Suppressor macrophage (primary cell): ENCODE measurements at regions not wholly inside any gene's neighbourhood (a gene's known extent, or its start where the extent isn't known, plus 50 kb on each side); places are given as distances from the start of the nearest gene placed in this dataset.

Experiments used
- DNase-seq, 4 experiments: peaks; one replicate each; pipeline ENCODE4 v3.0.0-alpha.2; 2020 to 2022

DNA sequence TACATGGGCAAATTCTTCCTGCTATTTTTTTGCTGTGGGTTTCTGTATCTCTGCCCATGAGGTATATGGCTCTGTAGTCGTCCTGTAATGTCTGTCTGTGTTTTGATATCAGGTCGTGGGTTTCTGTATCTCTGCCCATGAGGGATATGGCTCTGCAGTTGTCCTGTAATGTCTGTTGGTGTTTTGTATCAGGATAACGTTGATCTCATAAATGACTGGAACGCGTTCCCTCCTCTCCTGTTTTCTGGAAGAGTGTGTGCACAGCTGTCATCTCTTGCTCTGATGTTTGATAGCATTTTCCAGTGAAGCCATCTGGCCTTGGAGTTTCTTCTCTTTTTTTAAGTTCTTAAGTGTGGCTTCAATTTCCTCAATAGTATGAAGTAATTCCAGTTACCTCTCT, 57.2 kb downstream of the SOX1 start:
- DNase-seq, result no peak

DNA sequence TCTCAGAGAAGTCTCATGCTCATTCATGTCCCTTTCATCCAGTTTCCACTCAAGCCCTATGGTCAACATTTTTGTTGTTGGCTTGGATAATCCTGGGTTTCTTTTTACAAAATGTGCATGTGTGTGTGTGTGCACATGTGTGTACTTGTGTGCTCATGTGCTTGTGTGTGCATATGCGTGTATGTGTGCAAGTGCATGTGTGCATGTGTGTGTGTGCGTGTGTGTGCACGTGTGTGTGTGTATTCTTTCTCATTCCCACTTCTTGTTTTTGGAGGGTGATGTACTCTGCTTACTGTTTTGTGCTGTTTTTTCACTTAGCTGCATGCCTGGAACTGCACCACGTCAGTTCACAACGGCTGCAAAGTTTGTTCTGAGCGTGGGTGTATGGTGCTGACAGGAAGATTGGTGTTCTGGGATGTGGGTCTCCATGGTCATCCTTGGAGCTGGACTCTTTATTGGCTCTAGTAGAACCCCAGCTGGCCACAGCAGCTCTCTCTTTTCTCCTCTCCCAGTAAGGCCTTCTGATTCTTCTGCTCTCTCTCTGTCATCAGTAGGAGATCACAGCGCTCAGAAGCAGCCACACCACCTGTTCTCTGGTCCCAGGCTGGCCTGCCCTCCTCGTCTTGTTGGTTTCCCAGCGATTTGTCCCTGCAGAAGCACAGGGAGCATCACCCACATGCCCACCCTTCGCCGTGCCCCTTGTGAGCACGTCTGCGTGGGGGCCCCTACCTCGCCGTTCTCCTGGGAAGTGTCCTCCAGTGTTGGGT, 60.8 kb downstream of the SOX1 start:
- DNase-seq, result no peak

DNA sequence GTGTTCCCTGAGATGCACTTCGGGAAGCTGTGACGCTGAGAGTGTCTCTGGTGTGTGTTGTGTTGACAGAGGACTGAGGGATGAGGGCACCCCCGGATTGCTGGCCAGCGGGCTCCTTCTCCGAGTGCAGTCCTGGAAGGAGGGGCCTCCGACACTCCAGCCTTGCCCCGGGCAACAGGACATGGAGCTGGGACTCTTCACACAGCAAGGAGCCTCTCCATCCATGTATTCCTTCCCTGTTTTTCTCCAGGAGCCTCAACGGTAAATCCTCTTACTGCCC, 61.3 kb downstream of the SOX1 start:
- no peak for DNase-seq

DNA sequence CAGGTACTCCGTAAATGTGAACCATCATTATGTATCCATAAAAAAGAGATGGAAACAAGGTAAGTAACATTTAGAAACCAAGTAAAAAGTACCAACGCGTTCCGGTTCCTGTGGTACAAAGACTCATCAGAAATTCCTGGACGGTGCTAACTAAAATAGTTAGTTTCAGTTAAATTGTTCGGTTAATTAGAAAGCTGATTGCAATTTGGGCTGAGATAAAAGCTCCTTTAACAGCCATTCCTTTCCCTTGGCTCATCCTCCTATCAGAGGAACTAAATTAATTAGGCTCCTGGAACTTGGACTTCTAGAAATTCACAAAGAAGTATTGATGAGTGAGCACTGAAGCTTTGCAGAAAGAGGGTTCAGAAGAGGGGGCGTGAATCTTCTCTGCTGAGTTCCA, 63.5 kb downstream of the SOX1 start:
- no peak for DNase-seq

DNA sequence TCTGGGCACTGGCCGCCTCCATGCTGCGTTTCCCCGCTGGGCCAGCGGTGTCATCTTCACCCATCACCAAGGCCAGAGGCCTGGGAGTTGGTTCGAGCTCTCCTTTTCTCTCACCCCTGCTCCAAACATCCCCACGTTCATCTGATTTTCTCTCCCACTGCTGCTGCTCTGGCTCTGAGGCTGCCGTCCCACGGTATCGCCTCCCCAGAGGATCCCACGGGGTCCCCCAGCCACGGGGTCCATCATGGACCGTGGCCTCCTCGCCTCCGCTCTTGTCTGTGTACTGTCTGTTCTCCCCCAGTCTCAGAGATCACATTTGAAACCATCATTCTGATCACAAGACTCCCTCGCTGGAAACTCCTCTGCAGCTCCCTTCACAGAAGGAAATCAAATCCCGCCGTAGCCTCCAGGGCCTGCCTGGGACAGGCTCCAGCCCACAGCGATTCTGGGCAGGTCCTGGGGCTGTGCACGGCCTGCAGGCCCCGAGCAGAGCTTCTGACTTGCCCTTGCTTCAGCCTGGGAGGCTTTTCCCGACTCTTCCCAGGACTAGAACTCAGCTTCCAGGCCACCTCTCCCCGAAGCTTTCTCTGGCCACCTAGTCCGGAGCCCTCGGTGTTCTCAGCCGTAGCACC, 64.2 kb downstream of the SOX1 start:
- DNase-seq, result no peak

DNA sequence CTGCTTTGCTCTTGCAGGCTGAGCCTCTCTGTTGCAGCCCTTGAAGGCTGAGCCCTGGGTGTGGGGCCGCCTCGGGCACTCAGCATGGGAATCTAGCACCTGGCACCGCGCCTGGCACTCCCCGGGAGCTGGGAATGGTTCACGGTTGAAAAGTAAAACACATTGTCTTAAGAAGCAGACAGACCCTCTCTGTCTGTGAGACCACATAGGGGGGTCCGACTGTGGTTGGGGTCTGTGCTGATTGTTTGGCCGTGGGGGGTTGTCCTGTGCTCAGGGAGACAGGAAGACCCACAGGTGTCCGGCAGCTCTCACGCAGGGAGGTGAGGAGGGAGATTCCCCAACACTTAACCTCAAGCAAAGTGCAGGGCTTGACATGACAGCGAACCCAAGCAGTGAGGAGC, 64.8 kb downstream of the SOX1 start:
- no peak for DNase-seq

DNA sequence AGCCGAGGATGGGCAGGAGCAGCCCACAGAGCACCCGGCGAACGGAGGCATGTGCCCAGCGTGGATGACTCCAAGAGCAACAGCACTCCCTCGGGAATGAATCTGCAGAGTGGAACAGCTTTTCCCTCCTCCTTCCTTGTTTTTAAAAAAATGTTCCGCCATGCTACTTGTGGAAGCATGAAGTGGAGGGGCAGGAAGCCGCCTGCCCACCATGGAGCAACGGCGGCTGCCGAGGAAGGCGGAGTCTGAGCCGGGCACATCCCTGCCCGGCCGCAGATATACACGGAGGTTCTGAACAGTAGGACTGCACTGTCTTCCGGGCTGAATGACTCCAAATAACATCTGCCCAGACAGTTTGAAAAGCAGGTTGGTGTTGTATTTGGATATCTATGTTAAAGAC, 65.2 kb downstream of the SOX1 start:
- DNase-seq, result no peak

DNA sequence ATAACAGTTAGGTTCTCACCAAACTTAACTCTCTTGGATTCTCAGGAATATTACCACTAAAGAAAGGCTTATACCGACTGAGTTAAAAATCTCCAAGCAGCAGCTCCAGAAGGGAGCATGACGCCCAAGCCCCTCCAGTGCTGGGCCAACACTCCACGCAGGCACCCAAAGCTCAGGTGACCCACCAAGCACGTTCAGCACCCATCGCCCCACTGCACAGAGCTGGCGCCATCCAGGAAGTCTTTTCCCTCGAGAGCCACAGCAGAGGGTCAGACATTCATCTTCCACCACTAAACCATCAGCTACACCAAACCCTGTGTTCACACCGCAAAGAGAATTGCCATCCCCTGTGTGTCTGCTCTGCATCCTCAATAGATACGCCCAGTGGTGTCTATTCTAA, 65.7 kb downstream of the SOX1 start:
- DNase-seq, result no peak

DNA sequence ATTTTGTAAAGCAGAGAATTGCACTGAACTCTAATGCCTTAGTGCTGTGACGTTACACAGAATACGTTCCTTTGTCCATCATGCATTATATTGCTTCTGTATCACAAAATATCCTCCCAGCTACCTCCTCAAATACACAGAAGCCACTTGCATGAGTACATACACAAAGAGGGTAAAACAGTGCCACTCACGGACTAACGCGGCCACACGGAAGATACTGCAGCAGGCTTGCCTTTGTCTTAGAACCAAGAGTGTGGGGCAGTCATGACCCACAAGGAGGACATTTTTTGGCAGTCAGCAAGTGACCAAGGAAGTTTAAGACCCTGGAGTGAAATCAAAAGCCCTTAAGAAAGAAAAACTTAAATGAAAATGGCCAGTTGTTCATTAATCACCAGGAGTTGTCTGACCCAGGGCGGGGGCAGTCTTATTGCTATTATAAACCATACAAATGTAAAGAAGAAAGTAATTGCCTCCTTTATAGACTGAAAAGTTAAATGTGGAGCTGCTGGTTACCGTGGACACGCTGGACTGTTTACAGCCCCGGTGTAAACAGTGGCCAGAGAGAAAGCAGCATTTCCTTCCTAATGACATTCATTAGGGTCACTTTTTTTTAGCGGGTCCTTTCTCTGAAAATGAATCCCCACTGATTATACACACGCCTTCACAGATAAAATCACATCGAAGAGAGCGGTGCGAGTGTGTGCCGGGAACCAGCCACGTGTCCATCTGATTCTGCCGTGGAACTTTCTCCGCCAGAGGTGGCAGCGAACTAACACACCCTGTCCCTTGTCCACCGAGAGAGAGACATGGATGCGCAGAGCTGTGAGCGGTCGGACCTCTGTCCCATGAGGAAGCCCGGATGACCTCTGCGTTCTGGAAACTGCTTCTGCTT, 66.8 kb downstream of the SOX1 start:
- DNase-seq, result no peak

DNA sequence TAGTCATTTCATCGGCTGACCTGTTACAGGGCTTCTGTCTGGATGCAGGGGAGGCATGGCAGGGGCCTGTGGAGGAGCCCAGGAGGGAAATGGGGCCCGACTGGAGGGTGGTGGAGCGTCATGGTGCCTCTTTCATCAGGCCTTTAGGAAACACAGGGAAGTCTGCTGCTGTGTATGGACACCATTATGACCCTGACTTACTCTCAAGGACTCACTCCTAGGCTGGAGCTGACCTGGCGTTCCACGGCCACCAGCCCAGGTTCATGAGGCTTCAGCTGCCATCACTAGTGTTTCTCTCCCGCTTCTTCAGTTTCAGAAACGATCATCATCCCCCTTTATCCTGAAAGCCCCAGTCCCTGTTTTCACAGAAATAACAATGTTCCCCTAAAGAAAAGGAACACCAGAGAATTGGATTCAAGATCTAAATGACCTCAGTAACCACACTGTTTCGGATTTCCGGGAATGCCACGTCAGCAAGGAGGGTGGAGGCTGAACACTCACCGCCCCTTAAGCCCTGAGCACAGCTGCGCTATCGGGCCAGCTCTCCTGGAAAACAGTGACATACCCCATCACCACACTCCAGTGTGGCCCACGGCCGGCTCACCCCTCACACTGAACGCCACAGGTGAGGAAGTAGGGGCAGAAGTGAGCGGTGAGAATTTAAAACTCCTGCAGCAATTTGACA, 67.6 kb downstream of the SOX1 start:
- no peak for DNase-seq

DNA sequence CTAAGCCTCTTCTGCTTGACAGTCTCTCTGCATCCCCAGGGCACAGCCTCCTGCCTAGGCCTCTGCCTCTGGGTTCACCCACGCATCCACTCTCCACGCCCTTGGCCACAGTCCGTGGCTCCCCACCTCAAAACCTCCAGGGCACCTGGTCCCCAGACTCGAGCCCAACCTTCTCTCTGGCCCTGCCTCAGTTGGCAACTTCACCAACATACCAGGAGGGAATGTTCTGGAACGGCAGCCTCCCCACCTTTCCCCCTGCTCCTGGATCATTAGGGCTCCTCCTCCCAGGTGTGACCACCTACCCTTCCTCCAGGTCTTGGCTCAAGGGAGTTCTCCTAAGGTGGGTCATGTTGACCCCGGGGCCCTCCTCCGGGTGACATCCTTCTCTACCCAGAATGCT, 69.1 kb downstream of the SOX1 start:
- DNase-seq, result no peak

DNA sequence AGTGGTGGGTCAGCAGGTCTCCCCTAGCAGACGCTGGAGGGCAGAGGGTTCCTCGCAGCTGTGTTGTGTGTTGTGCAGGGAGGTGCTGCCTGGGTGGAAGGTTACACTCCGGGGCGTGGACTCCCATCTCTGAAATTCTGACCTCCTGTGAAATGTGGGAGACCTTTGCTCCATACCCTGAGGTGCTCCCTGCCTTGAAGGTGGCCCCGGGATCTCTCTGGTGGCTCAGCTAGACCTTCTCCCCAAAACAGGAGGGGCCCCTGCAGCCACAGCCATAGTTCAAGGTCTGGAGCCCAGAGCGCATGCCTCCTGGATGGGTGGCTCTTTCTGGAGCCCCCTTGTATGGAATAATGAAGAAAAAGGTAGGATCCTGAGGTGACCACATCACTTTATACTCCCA, 70.2 kb downstream of the SOX1 start:
- DNase-seq, result no peak

DNA sequence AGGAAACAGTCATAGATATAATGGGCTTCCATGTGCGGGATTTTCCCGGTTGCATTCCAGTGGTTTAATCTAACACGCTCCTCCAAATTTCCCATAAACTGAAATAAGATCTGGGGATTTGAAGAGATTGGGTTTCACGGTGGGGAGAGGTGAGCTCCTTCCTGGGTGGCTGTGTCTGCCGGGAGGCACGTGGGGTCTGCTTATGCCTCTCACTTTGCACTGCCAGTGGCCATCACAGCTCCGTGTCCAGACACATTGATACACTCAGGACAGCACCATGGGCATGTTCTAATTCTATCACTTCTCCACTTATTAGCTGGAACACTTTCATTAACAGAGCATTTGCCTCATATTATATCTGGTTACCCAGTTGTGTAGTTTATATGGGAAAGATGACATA, 73.4 kb downstream of the SOX1 start:
- DNase-seq, result no peak

DNA sequence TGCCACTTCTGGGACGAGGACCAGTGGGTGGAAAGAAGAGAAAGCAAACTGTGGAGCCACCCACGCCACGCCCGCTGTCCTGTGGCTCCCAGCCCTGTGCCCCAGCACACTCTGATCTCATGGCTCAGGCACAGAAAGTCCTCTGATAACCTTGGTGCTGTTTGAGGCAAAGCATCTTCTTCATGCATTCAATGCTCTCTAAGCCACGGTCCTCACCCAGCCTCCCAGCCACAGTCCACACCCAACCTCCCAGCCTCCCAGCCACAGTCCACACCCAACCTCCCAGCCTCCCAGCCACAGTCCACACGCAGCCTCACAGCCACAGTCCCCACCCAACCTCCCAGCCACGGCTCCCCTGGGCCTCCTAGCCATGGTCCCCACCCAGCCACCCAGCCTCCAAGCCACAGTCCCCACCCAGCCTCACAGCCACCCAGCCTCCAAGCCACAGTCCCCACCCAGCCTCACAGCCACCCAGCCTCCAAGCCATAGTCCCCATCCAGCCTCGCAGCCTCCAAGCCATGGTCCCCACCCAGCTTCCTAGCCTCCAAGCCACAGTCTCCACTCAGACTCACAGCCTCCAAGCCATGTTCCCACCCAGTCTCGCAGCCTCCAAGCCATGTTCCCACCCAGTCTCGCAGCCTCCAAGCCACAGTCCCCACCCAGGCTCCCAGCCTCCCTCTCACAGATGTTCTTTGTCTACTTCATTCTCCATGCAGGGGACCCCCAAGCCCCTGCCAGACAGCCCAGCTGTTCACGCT, 74.9 kb downstream of the SOX1 start:
- DNase-seq, result no peak

DNA sequence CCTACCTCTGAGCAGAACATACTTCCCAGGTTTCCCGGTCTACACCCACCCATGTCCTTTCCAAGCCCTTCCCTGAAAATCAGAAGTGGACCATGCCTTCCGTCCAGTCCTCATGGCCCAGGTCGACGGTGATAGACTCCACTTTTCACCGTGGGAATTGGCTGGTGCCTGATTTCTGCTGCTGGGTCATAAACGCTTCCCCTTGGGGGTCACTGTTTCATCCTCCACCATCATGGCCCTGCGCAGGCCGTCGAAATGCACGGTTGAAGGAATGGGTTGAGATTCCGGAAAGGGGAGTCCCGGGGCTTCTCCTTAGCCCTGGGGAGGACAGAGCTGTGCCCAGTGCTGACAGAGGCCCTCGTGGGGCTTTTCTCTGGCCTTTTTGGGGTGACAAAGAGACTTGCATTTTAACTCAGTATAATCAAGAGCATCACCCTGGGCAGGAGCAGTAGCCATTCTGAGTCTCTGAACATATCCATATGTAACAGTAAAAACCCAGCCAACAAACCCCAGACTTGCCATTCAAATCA, 75.5 kb downstream of the SOX1 start:
- no peak for DNase-seq

DNA sequence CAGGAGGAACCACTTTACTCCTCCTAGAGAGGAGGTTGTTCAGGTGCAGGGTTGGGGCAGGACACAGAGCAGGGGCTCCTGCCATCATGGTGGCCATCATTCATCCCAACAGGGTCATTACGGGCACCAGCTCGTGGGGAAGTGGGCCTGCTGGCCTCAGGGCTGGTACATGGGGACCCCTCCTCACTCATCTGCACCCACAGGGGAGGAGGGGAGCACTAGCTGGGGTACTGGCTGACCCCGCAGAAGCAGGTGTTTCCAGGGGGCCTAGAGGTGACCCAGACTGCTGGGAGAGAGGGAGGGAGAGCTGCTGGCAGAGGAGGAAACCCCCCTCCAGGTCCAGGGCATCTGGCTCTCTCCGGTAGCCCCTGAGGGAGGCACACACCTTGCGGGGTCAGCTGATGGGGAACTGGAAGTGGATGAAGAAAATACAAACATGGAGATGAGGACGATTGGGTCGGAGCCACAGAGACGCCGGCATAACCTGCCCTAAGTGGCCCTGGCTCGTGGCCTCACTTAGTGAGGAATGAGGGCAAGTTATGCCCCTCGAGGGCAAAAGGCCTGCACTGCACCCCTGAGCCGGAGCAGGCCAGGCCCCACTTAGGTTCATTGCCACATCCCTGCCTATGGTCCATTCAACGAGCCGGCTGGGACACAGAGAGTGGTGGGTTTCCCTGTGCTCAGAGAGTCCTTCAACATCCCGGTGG, 76.2 kb downstream of the SOX1 start:
- DNase-seq, result no peak

DNA sequence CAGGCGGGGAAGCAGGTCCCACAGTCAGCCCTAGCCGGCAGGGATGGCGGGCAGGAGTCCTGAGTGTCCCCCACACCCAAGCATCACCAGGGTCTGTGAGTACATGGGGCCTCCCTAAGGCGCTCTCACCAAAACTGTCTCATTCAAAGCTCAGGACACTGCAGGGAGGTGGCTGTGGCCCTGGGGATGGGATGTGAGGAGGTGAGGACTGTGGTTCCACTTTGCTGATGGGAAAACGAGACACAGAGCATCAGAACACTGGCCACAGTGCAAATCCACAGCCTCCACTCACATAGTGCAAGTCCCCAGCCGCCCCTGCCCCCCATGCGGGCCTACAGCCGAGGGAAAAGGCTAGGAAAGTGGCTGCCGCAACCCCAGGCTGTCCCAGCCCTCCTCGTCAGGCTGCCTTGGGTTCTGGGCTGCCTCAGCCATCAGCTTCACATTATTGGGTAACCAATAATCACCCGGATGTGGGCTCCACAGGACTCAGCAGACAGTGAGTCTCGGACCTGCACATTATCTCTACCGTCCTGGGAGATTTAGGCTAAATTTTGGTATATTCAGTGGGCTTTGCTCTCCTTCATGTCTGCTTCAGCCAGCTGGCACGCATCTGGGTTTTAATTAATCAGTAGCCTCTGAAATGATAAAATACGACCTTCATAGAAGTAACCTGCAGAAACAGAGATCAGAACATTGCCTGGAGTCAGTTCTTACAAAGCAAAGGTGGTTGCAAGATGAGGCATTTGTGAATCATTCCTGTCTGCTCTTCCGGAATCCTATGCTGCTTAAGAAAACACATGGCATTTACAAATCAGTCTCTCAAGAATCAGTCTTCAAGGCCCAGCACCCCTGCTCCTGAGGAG, 77.0 kb downstream of the SOX1 start:
- no peak for DNase-seq

DNA sequence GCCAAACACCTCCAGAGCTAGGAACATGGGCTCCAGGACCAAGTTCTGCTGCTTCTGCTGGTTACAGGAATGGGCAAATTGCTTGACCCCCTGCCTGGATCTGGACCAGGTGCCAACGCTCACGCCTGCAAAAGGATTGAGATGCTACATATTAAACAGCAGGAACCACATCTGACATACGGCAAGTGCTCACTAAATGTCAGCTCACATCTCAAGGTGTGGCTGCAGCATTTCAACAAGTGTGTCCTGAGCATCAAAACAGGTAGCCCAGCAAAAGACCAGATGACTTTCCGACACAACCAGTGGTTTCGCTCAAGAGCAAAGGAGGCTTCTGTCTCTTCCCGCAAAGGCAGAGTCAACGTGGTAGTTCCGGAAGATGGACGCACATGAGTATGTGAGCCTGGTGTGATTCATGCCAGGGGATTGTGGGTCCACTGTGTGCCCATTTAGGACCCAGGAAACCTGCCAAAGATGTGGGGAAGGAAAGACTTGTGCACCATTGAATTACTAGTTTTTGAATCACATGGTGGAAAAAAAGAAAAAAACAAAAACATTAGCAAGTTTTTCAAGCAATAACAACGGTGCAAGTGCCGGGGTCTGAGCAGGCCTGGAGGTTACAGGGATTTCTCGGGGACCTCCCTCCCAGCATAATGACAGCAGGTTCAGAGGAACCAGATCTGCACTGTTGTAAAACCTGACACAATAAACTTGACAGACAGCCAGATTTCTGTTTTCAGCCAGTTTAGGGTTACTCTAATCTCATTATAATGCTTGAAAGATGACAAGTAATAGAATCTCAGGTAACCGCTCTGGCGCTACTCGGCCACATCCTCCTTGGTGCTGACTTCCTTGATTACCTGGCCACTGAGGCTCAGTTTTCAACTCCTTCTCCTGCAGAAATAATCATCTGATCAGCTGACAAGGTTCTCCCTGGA, 77.9 kb downstream of the SOX1 start:
- DNase-seq, result no peak
